Osteoblast (primary cell): ENCODE measurements at regions not wholly inside any gene's neighbourhood (a gene's known extent, or its start where the extent isn't known, plus 50 kb on each side); places are given as distances from the start of the nearest gene placed in this dataset.

Source experiments
- DNase-seq: peaks from one replicate; pipeline ENCODE4 v3.0.0; 2011; ENCODE audit warnings: low spot score, mixed read lengths; ENCODE audit not compliant: insufficient read length; ENCODE audit errors: missing footprints
- H2AFZ ChIP-seq: 2 replicates; pipeline ENCODE4 v1.6.0; 2011; ENCODE audit warnings: mild to moderate bottlenecking, low read length
- H3K27ac ChIP-seq: 2 replicates; pipeline ENCODE4 v1.5.1; 2011; ENCODE audit warnings: mild to moderate bottlenecking, low read depth, low read length, moderate library complexity
- H3K27me3 ChIP-seq: 2 replicates; pipeline ENCODE4 v1.6.0; 2012; ENCODE audit warnings: mild to moderate bottlenecking, control low read depth, inconsistent platforms, low read length, moderate library complexity; ENCODE audit not compliant: insufficient read depth
- H3K36me3 ChIP-seq: 2 replicates; pipeline ENCODE4 v1.5.1; 2011; ENCODE audit warnings: mild to moderate bottlenecking, low read length, control low read depth, moderate library complexity; ENCODE audit not compliant: insufficient read depth
- H3K4me1 ChIP-seq: 2 replicates; pipeline ENCODE4 v1.5.1; 2011; ENCODE audit warnings: mild to moderate bottlenecking, low read length, control low read depth, moderate library complexity; ENCODE audit not compliant: insufficient read depth
- H3K4me2 ChIP-seq: 2 replicates; pipeline ENCODE4 v1.6.0; 2011; ENCODE audit warnings: mild to moderate bottlenecking, low read length; ENCODE audit not compliant: insufficient read depth
- H3K4me3 ChIP-seq: fragments of 200-600 bp; sonication (generic); 3 replicates; pipeline ENCODE4 v1.5.1; 2012; ENCODE audit warnings: mild to moderate bottlenecking, low read length, inconsistent platforms; ENCODE audit not compliant: insufficient read depth
- H3K79me2 ChIP-seq: 2 replicates; pipeline ENCODE4 v1.6.0; 2012; ENCODE audit warnings: mild to moderate bottlenecking, low read length, control low read depth, inconsistent platforms; ENCODE audit not compliant: insufficient read depth
- H3K9me3 ChIP-seq: 2 replicates; pipeline ENCODE4 v1.5.1; 2011; ENCODE audit warnings: low read depth, low read length, control low read depth
- H4K20me1 ChIP-seq: 2 replicates; pipeline ENCODE4 v1.6.0; 2012; ENCODE audit warnings: mild to moderate bottlenecking, low read length, control low read depth; ENCODE audit not compliant: insufficient read depth
- CTCF ChIP-seq: IDR thresholded peaks from 2 replicates; pipeline ENCODE4 v1.5.1; 2011; ENCODE audit warnings: mild to moderate bottlenecking, low read depth, low read length, moderate library complexity; ENCODE audit errors: extremely low read depth

- peaks cover 2% of the 10 kb centered on the region for H3K27me3 ChIP-seq
- H3K36me3 ChIP-seq, result no peaks in the 10 kb centered on the region
- DNase-seq, result no peak
- H3K4me2 ChIP-seq, result no peak overlapping the region
- no peak overlapping the region for H3K27ac ChIP-seq
- no peak overlapping the region for H2AFZ ChIP-seq
- H3K9me3 ChIP-seq, result no peaks in the 10 kb centered on the region
- no peak for TF ChIP-seq CTCF
- no peaks in the 10 kb centered on the region for H3K4me1 ChIP-seq
- H3K4me3 ChIP-seq, result no peak overlapping the region
- H3K79me2 ChIP-seq, result no peaks in the 10 kb centered on the region
- H4K20me1 ChIP-seq, result no peaks in the 10 kb centered on the region
These were observed 331.3 kb upstream of the PROK2 start for GRCh38 chr3:72116226-72116625.

- TF ChIP-seq CTCF, result no peak
- Histone ChIP-seq H3K4me2 (no peak overlapping the region), H2AFZ (no peak overlapping the region), H3K27ac (no peak overlapping the region), H3K79me2 (no peaks in the 10 kb centered on the region), H3K36me3 (no peaks in the 10 kb centered on the region), H3K4me1 (no peaks in the 10 kb centered on the region), H4K20me1 (no peaks in the 10 kb centered on the region), H3K4me3 (no peak overlapping the region), H3K9me3 (no peaks in the 10 kb centered on the region), H3K27me3 (peaks cover 2% of the 10 kb centered on the region)
- DNase-seq, result no peak
These were observed 330.4 kb upstream of the PROK2 start for GRCh38 chr3:72115307-72115706.

- no peaks in the 10 kb centered on the region for H3K79me2 ChIP-seq
- DNase-seq, result no peak
- no peak overlapping the region for H3K4me2 ChIP-seq
- no peak overlapping the region for H3K27ac ChIP-seq
- H3K4me3 ChIP-seq, result no peak overlapping the region
- no peaks in the 10 kb centered on the region for H3K4me1 ChIP-seq
- H3K27me3 ChIP-seq, result peaks cover 2% of the 10 kb centered on the region
- H3K9me3 ChIP-seq, result no peaks in the 10 kb centered on the region
- no peak for TF ChIP-seq CTCF
- H4K20me1 ChIP-seq, result no peaks in the 10 kb centered on the region
- no peak overlapping the region for H2AFZ ChIP-seq
- no peaks in the 10 kb centered on the region for H3K36me3 ChIP-seq
These were observed 329.8 kb upstream of the PROK2 start for GRCh38 chr3:72114773-72115172.

- Histone ChIP-seq H3K4me1 (no peaks in the 10 kb centered on the region), H3K4me3 (no peak overlapping the region), H2AFZ (no peak overlapping the region), H3K9me3 (no peaks in the 10 kb centered on the region), H3K27ac (no peak overlapping the region), H3K27me3 (peaks cover 2% of the 10 kb centered on the region), H3K36me3 (no peaks in the 10 kb centered on the region), H3K4me2 (no peak overlapping the region), H3K79me2 (no peaks in the 10 kb centered on the region), H4K20me1 (no peaks in the 10 kb centered on the region)
- TF ChIP-seq CTCF, result no peak
- DNase-seq, result no peak
These were observed 329.0 kb upstream of the PROK2 start for GRCh38 chr3:72113964-72114363.
